Brain microvascular endothelial cell (primary cell): ENCODE measurements at regions not wholly inside any gene's neighbourhood (a gene's known extent, or its start where the extent isn't known, plus 50 kb on each side); places are given as distances from the start of the nearest gene placed in this dataset.

Source experiments
- DNase-seq: peaks from one replicate; pipeline ENCODE4 v3.0.0-alpha.2; 2020
- H3K27ac ChIP-seq: fragments of 250-450 bp; sonication (Bioruptor Pico); 2 replicates; pipeline ENCODE4 v1.5.1; 2020; ENCODE audit warnings: mild to moderate bottlenecking, moderate library complexity
- H3K27me3 ChIP-seq: fragments of 250-450 bp; sonication (Bioruptor Pico); replicated peaks from 2 replicates; pipeline ENCODE4 v1.5.1; 2020; ENCODE audit warnings: mild to moderate bottlenecking
- H3K36me3 ChIP-seq: fragments of 250-450 bp; sonication (Bioruptor Pico); replicated peaks from 2 replicates; pipeline ENCODE4 v1.5.1; 2020; ENCODE audit warnings: mild to moderate bottlenecking
- H3K4me3 ChIP-seq: 2 replicates; pipeline ENCODE4 v1.5.1; 2011; ENCODE audit warnings: low read depth, mild to moderate bottlenecking, control low read depth, low read length, moderate library complexity
- CTCF ChIP-seq: IDR thresholded peaks from 2 replicates; pipeline ENCODE4 v1.5.1; 2011; ENCODE audit warnings: low read depth, mild to moderate bottlenecking, moderate library complexity, low read length, control low read depth, inconsistent platforms; ENCODE audit errors: missing control alignments
- in situ Hi-C: cut with HindIII; loops from 2 replicates; pipeline ENCODE4 v1.10.0; 2017; ENCODE audit warnings: low sequenced_read_pairs, low pct_ligation_motif_present

- DNase-seq = no peak
- H3K27me3 ChIP-seq = no peaks in the 10 kb centered on the region
- H3K36me3 ChIP-seq = no peaks in the 10 kb centered on the region
- no peak overlapping the region for H3K4me3 ChIP-seq
- no peak overlapping the region for H3K27ac ChIP-seq
- in situ Hi-C loops = no loop called here
- no peak for TF ChIP-seq CTCF
Measured at GRCh38 chr11:107157809-107158187, 139.5 kb upstream of the GUCY1A2 start.

GRCh38 chr11:107157146-107157808 lies 139.0 kb upstream of the GUCY1A2 start:
- Histone ChIP-seq H3K27ac (no peak overlapping the region), H3K36me3 (no peaks in the 10 kb centered on the region), H3K4me3 (no peak overlapping the region), H3K27me3 (no peaks in the 10 kb centered on the region)
- TF ChIP-seq CTCF = no peak
- DNase-seq = no peak
- in situ Hi-C loops = no loop called here

GRCh38 chr11:107151579-107151978 lies 133.3 kb upstream of the GUCY1A2 start:
- no peak for TF ChIP-seq CTCF
- DNase-seq = no peak
- no peak overlapping the region for H3K27ac ChIP-seq
- no peaks in the 10 kb centered on the region for H3K27me3 ChIP-seq
- H3K4me3 ChIP-seq = no peak overlapping the region
- no peaks in the 10 kb centered on the region for H3K36me3 ChIP-seq
- in situ Hi-C loops = no loop called here

- DNase-seq = no peak
- Histone ChIP-seq H3K36me3 (no peaks in the 10 kb centered on the region), H3K4me3 (no peak overlapping the region), H3K27me3 (no peaks in the 10 kb centered on the region), H3K27ac (no peak overlapping the region)
- TF ChIP-seq CTCF = no peak
- in situ Hi-C loops = no loop called here
Measured at GRCh38 chr11:107151158-107151557, 132.9 kb upstream of the GUCY1A2 start.

- no peak for TF ChIP-seq CTCF
- in situ Hi-C loops = no loop called here
- DNase-seq = no peak
- Histone ChIP-seq H3K36me3 (no peaks in the 10 kb centered on the region), H3K27ac (no peak overlapping the region), H3K4me3 (no peak overlapping the region), H3K27me3 (no peaks in the 10 kb centered on the region)
Measured at GRCh38 chr11:107140983-107141382, 122.7 kb upstream of the GUCY1A2 start.

GRCh38 chr11:107139396-107139795 lies 121.1 kb upstream of the GUCY1A2 start:
- no peak overlapping the region for H3K27ac ChIP-seq
- in situ Hi-C loops = no loop called here
- TF ChIP-seq CTCF = no peak
- H3K36me3 ChIP-seq = no peaks in the 10 kb centered on the region
- DNase-seq = no peak
- no peaks in the 10 kb centered on the region for H3K27me3 ChIP-seq
- no peak overlapping the region for H3K4me3 ChIP-seq
